Stimulated activated CD8-positive, alpha-beta memory T cell treated with anti-CD3 and anti-CD28 coated beads, Interleukin-15, amount 100 ng/mL, for 48 hours (primary cell): ENCODE measurements at regions not wholly inside any gene's neighbourhood (a gene's known extent, or its start where the extent isn't known, plus 50 kb on each side); places are given as distances from the start of the nearest gene placed in this dataset.
"Not testable (repeated sequence)": the region's sequence is repeated elsewhere in the genome, so short reads cannot be mapped to it uniquely, and the experiment has no call there.

Source experiments
- DNase-seq, 2 donors: peaks; one replicate each; pipeline ENCODE4 v3.0.0-alpha.2; 2020; ENCODE audit warnings: low read depth in 2 of 2

- DNase-seq, result no peak
Measured at GRCh38 chr9:120338340-120338739, 241.6 kb downstream of the CDK5RAP2 start.

DNA sequence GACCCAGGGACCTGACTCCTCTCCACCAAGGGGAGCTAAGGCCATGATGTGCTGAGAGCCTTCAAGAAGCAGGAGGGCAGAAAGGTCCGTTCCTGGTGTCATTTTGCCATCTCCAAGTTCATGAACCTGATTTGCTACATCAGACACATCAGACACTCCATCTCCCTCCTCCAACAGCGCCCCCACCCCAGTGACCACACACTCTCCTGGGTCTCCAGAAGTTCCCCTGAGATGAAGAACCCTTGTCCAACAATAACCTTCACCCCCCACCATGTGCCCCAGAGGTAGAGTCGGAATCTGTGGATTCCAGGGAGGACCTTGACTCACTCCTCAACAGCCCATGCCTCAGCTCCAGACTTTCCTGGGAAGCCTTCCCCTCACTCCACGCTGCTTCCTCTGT is 242.8 kb downstream of the CDK5RAP2 start:
- DNase-seq, result no peak

DNA sequence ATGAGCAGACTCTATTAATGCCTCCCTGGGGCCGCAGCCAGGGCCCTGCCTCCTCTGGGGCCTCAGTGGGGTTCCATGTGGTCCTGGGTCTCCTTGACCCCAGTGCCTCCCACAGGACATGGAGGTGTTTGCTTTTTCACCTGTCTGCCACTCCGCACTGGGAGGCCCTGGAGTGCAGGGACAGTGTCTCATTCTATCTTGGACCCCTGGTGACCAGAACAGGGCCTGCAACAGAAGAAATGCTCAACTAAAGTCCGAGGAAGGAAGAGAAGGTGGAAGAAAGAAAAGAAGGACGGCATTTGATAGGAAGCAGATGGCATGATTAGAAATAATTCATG is 243.2 kb downstream of the CDK5RAP2 start:
- no peak for DNase-seq

- no peak for DNase-seq
Measured at GRCh38 chr9:120336021-120336752, 243.8 kb downstream of the CDK5RAP2 start.

DNA sequence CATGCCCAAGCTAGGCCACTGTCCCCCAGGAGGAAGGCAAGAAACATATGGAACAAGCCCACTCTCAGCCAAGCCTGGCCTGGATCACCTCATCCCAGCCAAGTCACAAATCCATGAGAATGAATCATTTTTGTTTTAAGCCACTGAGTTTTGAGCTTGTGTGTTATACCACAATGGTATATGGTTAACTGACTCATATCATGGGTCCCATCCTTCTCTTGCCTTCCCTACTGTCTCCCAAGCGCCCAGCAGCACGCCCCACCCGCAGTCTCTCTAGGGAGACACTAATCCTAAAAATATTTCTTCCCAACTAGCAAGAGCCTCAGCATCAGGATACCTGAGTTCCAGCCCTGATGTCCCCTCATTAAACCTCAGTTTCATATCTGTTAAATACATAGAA is 248.1 kb downstream of the CDK5RAP2 start:
- DNase-seq, result no peak

- no peak for DNase-seq
Measured at GRCh38 chr9:120330031-120330430, 249.9 kb downstream of the CDK5RAP2 start.

GRCh38 chr9:120327322-120327721 is 252.6 kb downstream of the CDK5RAP2 start:
- no peak for DNase-seq

DNA sequence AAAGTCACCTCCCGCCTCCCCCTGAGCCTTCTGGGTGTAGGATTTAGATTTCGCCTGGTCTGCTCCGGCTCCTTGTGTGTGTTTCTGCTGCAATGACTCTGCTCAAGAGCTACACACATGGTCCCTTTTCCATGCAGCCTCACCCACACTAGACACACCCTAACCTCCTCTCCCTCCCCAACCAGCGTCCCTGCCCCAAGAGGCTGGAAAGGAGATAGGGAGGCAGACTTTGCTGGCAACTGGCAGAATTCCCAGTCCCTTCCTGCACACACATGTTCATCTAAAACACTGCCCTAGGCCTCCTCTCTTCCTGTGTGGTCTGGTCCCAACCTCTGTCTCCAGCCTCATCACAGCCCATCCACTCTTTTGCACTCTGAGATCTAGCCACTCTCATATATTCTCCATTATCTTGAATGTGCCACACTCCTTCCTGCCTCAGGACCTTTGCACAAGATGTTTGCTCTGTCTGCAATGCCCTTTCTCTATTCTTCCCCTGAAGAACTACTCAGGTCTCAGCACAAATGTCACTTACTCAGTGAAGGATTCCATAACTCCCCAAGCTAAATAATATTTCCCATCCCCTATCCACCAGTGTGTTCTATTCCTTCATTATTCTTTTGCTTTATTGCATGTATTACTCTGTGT is 253.8 kb downstream of the CDK5RAP2 start:
- DNase-seq, result no peak

- DNase-seq, result no peak
Measured at GRCh38 chr9:120324996-120325642, 254.8 kb downstream of the CDK5RAP2 start.

DNA sequence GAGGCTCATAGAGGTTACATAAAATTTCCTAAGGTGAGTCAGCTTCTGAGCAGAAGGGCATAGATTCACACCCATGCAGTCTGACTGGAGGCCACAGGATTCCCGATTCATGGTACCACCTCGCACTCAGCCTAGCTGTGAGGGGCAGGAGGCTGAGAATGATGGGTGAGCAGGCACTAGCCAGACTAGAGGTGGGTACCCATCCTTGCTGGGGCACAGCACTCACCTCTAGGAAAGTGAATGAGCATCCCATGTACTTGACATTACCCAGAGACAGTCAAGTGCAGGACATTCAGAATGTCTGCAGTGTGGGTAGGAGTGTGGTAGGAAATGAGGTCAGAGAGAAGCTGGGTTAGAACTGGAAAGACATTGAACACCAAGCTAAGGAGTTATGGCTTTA is 255.5 kb downstream of the CDK5RAP2 start:
- DNase-seq, result no peak

GRCh38 chr9:120323125-120323524 is 256.8 kb downstream of the CDK5RAP2 start:
- no peak for DNase-seq

DNA sequence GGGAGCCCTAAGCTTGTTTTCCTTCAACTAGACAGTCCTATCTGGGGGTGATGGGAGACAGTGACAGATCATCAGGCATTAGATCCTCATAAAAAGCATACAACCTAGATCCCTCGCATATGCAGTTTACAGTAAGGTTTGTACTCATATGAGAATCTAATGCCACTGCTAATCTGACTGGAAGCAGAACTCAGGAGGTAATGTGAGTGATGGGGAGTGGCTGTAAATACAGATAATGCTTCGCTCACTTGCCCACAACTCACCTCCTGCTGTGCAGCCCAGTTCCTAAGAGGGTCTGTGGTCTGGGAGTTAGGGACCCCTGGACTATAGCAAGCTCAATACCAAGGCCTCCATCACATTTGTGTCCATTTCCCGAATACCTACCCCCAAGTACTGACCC is 260.5 kb downstream of the CDK5RAP2 start:
- no peak for DNase-seq

DNA sequence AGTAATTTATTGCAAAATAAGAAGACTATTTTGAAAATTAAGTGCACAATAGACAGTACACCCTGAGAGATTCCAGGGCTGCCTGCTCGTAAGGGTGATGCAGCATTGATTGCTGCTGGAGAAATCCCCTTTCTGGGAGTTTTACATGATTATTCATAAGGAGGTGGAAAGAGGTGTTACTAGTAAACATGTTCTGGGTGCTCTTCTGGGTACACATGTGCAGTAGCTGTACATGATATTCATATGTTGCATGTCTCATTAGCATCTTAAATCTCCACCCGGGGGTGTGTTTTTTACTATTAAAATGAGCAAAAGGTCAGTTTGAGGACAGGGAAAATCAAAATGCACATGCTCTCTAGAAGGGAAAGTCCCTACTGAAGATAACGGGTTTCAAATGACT is 264.8 kb downstream of the CDK5RAP2 start:
- no peak for DNase-seq

DNA sequence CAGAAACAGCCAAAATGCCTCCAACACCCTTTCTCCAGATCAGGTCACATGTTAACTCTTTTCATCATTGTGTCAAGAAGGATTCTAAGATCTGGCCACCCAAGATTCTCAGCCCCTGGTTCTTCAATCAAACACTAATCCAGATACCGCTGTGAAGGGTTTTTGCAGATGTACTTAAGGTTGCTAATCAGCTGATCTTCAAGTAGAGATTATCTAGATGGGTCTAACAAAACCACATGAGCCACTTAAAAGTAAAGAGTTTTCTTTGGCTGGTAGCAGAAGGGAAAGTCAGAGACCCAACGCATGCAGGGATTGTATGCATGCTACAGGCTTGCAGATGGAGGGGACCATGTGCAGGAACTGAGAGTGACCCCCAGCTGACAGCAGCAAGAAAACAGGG is 267.9 kb downstream of the CDK5RAP2 start:
- no peak for DNase-seq

GRCh38 chr9:120310035-120310434 is 269.9 kb downstream of the CDK5RAP2 start:
- DNase-seq, result no peak

DNA sequence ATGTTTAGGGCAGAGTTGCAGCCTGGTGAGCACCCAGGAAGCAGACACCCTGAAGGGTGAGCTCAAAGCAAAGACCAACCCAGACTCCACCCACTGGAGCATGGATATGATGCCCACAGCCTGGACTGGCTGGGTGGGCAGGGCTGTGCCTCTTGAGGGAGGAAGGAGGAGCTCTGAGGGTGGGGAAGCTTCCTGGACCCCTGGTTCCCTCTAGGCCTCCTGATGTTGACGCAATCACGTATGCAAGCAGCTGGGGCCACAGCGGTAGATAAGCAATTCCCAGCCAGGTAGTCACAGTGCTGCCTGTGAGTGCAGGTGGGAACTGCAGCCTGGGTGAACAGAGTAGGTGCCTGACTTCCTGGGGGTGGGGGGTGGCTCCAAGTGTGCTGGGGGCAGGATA is 271.5 kb downstream of the CDK5RAP2 start:
- no peak for DNase-seq

DNA sequence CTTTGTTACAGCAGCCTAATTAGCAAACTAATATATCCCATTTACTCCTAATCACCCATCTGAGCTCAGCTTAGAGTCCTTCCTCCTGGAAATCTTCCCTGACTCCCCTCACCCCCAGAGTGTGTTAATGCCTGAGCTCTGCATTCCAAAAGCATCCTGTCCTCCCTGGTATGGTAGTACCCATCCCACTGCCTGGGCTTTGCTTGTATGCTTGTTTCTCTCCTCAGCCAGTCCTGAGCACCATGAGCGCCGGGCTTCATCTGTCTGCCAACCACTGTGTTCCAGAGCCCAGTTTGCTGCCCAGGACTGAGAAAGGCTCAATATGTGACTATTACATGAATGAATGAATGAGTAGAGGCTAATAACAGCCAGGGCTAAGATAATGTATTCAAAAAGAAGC is 272.4 kb downstream of the CDK5RAP2 start:
- no peak for DNase-seq

- DNase-seq, result no peak
Measured at GRCh38 chr9:120306561-120306960, 273.4 kb downstream of the CDK5RAP2 start.

- no peak for DNase-seq
Measured at GRCh38 chr9:120306088-120306487, 273.9 kb downstream of the CDK5RAP2 start.

GRCh38 chr9:120304896-120305295 is 275.1 kb downstream of the CDK5RAP2 start:
- not testable (repeated sequence) for DNase-seq

- no peak for DNase-seq
Measured at GRCh38 chr9:120303519-120303918, 276.4 kb downstream of the CDK5RAP2 start.

DNA sequence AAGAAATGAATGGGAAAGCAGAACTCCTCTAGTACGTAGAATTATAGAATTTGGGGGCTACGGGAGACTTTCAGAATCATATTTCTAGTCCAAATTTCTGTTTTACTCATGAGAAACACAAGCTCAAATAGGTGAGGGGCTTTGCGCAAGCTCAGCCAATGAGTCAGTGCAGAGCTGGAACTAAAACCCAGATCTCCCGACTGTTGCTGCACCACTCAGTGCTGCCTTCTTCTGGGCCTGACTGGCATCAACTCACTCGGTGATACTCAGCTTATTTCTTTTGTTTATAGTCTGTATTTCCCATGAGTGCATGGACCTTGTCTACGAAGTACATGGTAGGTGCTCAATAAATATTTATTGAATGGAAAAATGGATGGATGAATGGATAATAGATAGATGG is 280.2 kb downstream of the CDK5RAP2 start:
- no peak for DNase-seq

- DNase-seq, result no peak
Measured at GRCh38 chr9:120294003-120294402, 286.0 kb downstream of the CDK5RAP2 start.
